Chondrocyte (in vitro differentiated cells): ENCODE measurements at regions not wholly inside any gene's neighbourhood (a gene's known extent, or its start where the extent isn't known, plus 50 kb on each side); places are given as distances from the start of the nearest gene placed in this dataset.

ENCODE experiments used
- DNase-seq: peaks from one replicate; pipeline ENCODE4 v3.0.0; 2021; ENCODE audit warnings: mixed read lengths, low spot score
- H3K27ac Mint-ChIP-seq: one replicate; pipeline ENCODE4 v1.8.0; 2021; ENCODE audit warnings: mild to moderate bottlenecking, moderate library complexity, mixed read lengths; ENCODE audit not compliant: unreplicated experiment
- H3K27me3 Mint-ChIP-seq: 2 replicates; pipeline ENCODE4 v1.8.0; 2021; ENCODE audit warnings: low read depth, mixed read lengths
- H3K36me3 Mint-ChIP-seq: 2 replicates; pipeline ENCODE4 v1.8.0; 2021; ENCODE audit warnings: low read depth, mixed read lengths
- H3K4me1 Mint-ChIP-seq: 2 replicates; pipeline ENCODE4 v1.8.0; 2021; ENCODE audit warnings: low read depth, mild to moderate bottlenecking, mixed read lengths
- H3K4me3 Mint-ChIP-seq: one replicate; pipeline ENCODE4 v1.8.0; 2021; ENCODE audit warnings: mild to moderate bottlenecking, moderate library complexity, mixed read lengths; ENCODE audit not compliant: unreplicated experiment
- H3K9me3 Mint-ChIP-seq: 2 replicates; pipeline ENCODE4 v1.8.0; 2021; ENCODE audit warnings: low read depth, mixed read lengths
- CTCF ChIP-seq: fragments of 200-600 bp; sonication (generic); IDR thresholded peaks from 2 replicates; pipeline ENCODE4 v1.5.0; 2021; ENCODE audit warnings: antibody characterized with exemption, mild to moderate bottlenecking, moderate library complexity

- Mint-ChIP-seq H3K27me3 (peaks cover 4% of the 10 kb centered on the region), H3K9me3 (peaks cover 15% of the 10 kb centered on the region), H3K36me3 (no peaks in the 10 kb centered on the region), H3K4me3 (no peak overlapping the region), H3K4me1 (no peaks in the 10 kb centered on the region), H3K27ac (no peak overlapping the region)
- TF ChIP-seq CTCF = no peak
- no peak for DNase-seq
These were observed 1496.5 kb upstream of the GOT2 start for GRCh38 chr16:60230666-60231065.

GRCh38 chr16:60225541-60225940, 1491.4 kb upstream of the GOT2 start:
- DNase-seq = no peak
- Mint-ChIP-seq H3K36me3 (no peaks in the 10 kb centered on the region), H3K4me1 (no peaks in the 10 kb centered on the region), H3K4me3 (no peak overlapping the region), H3K27me3 (peaks cover 6% of the 10 kb centered on the region), H3K9me3 (no peaks in the 10 kb centered on the region), H3K27ac (no peak overlapping the region)
- TF ChIP-seq CTCF = no peak

GRCh38 chr16:60217787-60218186, 1483.7 kb upstream of the GOT2 start:
- Mint-ChIP-seq H3K36me3 (no peaks in the 10 kb centered on the region), H3K27ac (no peak overlapping the region)

DNA sequence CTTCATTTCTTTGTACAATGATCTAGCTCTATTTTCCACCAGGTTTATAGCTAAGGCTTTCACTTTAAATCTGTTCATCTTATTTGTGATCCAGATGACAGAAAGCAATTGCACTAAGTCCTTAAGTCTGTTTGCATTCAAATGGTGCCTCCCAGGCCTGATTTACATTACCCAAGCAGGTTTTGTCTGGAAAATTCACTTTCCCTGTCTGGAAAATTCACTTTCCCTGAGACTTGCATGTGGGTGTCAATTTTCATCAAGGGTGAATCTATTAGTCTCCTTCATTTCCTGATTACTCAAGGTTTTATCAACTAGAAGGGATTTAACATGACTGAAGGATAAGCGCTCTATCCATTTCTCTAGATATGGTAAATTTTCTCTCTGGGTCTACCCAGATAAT, 1480.2 kb upstream of the GOT2 start:
- no peak overlapping the region for H3K27ac Mint-ChIP-seq
- no peak for DNase-seq
- peaks cover 3% of the 10 kb centered on the region for H3K9me3 Mint-ChIP-seq
- no peak for TF ChIP-seq CTCF
- H3K27me3 Mint-ChIP-seq = peaks cover 2% of the 10 kb centered on the region
- H3K4me3 Mint-ChIP-seq = no peak overlapping the region
- H3K36me3 Mint-ChIP-seq = no peaks in the 10 kb centered on the region
- no peaks in the 10 kb centered on the region for H3K4me1 Mint-ChIP-seq

More at GRCh38 chr16:60217787-60218186, 1483.7 kb upstream of the GOT2 start:
- H3K27me3 Mint-ChIP-seq = peaks cover 2% of the 10 kb centered on the region
- no peaks in the 10 kb centered on the region for H3K4me1 Mint-ChIP-seq
- TF ChIP-seq CTCF = no peak
- DNase-seq = no peak
- no peak overlapping the region for H3K4me3 Mint-ChIP-seq
- H3K9me3 Mint-ChIP-seq = peaks cover 2% of the 10 kb centered on the region

GRCh38 chr16:60206516-60206915, 1472.4 kb upstream of the GOT2 start:
- TF ChIP-seq CTCF = no peak
- H3K27ac Mint-ChIP-seq = no peak overlapping the region
- no peak for DNase-seq
- no peaks in the 10 kb centered on the region for H3K36me3 Mint-ChIP-seq
- no peaks in the 10 kb centered on the region for H3K4me1 Mint-ChIP-seq
- peaks cover under 1% of the 10 kb centered on the region for H3K9me3 Mint-ChIP-seq
- peaks cover 8% of the 10 kb centered on the region for H3K27me3 Mint-ChIP-seq
- no peak overlapping the region for H3K4me3 Mint-ChIP-seq
